HG03095 (cell line): ENCODE measurements at regions not wholly inside any gene's neighbourhood (a gene's known extent, or its start where the extent isn't known, plus 50 kb on each side); places are given as distances from the start of the nearest gene placed in this dataset.
"Not testable (repeated sequence)": the region's sequence is repeated elsewhere in the genome, so short reads cannot be mapped to it uniquely, and the experiment has no call there.

Experiments
- ATAC-seq: cut with Tn5 transposase; IDR thresholded peaks from one replicate; pipeline ENCODE4 v1.9.1; 2021; ENCODE audit warnings: moderate library complexity; ENCODE audit not compliant: unreplicated experiment

DNA sequence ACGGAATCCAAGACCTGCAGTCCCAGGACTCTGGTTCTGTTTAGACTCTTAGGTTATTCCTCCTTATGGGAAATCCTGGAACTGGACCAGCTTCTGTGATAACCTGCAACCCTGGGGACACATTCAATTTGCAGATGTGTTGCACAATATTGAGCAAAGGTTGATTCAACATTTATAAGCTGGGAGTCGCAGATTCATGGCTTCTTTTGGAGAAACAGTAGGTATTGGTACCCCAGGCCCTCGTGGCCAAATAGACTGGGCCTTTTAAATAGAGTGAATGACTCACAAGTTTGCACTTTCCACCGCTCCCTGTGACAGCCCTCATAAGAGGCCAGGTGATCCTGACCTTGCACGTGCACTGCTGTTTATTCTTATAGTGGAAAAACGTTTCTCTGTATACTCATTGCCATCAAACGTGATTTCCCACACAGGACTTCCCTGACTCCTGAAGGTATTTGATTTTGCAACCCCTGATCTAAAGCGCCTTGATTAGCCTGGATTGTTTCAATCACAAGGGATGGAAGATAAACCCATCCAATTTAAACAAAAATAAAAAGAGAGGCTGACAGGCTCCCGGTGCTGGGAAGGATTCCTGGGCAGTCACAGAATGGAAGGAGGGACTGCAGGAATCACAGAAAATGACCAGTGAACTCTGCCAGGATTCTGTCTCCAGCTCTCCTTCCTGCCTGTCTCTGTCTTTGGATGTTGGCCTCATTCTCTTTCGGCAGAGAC lies 98.0 kb downstream of the VCPKMT start:
- no peak for ATAC-seq

DNA sequence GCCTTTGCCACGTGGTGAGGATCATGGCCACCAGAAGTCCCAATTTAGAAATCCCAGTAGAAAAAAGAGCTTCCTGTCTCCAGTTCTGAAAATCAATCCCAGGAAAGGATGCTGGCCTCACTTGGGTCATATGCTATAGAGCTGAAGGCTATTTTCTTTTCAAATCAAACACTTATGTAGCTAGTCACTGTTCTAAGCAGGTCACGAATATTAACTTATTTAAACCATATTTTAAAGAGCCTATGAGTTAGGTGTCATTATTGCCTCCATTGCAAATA lies 97.5 kb downstream of the VCPKMT start:
- no peak for ATAC-seq

DNA sequence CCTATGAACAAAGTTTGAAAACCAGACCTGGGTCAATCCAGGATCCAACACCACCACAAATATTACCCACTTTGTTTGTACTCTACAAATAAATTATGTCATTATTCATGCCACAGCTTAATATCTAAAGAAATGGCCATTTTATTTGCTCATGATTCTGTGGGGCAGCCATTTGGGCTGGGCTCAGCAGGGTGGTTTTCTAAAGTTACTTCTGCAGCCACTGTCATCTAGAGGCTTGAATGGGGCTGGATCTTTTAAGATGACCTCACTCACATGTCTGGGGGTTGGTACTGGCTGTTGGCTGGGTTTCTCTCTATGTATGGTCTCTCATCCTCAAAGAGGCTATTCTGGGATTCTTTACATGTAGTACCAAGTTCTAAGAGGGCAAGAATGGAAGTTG lies 96.2 kb downstream of the VCPKMT start:
- ATAC-seq: no peak

DNA sequence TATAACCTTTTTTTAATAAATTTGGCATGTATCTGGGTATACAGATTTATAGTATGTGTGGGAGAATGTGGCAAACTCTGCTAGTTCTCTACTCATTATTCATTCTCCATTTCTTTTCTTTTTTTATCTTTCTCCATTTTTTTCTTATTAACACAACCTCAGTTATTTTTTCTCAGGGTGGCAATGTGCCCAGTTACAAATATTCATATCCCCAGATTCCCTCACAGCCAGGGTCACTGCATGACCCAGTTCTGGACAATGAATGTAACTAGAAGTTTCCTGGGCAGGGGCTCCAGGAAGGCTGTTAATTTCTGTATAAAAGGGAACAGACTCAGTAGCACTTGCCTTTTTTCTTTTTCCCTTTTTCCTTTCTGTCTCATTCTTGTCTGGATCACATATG lies 95.6 kb downstream of the VCPKMT start:
- no peak for ATAC-seq

DNA sequence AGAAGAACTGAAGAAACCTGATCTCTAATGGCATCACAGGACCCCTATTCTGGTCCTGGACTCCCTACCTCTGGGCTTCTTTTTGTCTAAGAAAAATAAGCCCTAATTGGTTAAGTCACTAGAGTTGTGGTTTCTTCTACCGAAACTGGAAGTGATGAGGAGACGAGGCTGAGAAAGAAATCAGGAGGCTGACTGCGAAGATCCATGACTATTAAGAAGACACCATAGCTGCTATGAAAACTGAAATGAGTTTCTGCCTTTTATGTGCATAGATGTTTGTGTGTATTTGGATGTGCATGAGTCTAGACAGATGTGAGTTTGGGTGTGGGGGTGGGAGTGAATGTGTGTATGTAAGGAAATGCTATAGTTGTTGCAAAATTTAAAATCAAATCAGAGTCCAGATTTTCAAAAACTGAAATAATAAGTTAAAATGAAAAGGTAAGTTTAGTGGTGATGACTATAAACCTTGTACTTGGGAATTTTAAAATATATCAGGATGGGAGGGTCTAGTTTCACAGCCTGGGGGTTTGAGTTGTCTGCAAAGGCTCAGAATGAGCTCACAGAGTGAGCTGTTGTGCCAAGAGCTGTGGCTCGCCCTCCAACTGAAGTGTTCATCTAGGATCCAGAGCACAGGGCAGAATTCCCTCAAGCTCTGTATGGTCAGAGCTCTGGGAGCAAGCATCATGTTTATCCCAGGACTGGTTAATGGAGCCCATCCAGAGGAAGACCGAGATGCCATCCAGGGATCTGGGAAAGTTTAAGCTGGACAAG lies 94.9 kb downstream of the VCPKMT start:
- no peak for ATAC-seq

DNA sequence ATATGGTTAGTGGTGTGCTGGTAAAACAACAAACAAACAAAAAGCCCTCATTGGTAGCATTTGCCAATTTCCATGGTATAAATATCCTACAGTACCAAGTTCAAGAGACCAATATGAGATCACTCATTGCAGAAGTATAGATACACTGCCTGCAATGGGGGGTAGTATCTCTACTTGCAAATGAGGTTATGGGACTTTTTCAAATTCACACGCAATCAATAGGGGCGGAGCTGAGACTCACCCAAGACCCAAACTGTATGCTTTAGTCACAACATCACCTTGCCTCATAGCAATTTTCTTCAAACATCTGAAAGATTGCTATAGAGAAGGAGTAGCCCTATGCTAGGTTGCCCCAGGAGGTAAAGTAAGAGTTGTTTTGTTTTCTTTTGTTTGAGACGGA lies 93.7 kb downstream of the VCPKMT start:
- no peak for ATAC-seq

DNA sequence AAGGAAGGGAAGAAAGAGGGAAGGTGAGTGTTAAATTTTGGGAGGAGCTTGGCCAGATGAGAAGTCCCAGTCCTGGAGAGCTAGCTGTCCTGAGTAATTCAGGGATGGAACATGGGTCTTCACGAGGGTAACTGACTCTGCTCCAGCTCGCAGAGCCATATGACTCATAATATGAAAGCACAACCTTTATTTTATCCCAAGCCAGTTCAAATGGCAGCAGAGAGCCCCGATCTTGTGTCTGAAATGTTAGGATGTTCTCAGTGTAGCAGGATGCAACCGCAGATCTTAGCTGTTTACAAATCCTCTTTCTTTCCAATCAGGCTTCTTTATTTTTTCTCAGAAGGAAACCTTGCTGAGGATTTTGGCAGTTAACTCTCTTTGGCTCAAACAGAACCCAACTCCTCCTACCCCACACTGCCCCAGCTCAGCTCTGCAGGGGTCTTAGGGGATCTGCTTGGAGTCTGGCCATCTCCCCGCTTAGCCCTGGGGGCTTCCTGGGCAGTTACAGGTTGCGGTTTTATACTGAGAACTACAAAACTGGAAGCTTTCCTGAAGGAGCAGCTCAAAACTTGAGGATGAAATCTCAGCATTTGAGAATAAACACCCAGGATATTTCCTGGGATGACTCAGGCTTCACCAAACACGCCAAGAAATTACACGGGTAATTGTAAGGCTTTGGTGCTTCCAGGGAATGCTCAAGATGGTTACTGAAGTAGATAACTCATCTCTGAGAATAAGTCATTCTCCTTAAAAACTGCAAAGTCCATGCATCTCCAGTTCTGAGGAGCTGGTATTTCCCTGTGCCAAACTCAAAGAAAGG lies 92.5 kb downstream of the VCPKMT start:
- no peak for ATAC-seq

DNA sequence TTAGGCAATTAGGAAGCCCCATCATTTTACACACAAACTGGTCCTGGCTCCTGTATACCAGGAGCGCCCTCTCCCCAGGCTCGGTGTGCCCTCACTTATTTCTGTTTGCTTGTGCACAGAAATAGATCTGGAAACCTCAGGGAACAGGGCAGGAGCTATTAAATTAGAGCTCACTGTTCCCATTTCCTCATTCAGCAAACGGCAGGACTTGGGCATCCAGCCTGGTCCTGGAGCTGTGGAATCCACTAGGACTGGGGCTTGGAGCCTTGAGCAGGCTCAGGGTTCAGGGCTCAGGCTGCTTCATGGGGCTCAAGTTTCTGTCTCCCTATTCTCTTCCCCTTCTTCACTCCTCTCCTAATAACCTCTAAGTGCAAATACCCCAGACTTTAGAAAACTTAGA lies 91.3 kb downstream of the VCPKMT start:
- no peak for ATAC-seq

DNA sequence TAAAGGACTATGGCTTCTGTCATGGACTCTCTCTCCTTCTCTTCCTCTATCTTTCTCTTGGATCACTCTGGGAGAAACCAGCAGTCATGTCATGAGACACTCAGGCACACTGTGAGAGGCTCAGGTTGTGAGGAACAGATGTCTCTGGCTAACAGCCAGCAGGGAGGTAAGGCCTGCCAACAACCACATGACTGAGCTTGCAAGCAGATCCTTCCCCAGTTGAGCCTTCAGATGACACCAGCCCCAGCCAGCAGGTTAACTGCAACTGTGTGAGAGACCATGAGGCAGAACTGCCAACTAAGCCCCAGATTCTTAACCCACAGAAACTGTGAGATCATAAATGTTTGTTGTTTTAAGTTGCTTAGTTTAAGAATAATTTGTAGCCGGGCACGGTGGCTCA lies 90.6 kb downstream of the VCPKMT start:
- ATAC-seq: no peak

DNA sequence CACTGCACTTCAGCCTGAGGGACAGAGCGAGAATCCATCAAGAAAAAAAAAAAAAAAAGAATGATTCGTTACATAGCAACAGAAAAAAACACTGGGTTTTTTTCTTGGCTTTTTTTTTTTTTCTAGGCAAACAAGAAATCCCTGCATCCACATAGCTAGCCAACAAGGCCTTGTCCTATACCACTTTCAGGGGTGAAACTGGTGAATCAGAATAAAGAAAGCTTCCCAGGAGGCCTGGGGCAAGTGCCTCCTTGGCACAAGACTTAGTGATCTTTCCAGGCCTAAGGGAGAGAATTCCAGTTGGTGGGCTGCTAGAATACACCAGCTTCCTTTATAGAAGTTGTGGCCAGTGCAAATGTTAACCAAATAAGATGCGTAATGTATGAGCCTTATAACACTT lies 90.0 kb downstream of the VCPKMT start:
- ATAC-seq: no peak

DNA sequence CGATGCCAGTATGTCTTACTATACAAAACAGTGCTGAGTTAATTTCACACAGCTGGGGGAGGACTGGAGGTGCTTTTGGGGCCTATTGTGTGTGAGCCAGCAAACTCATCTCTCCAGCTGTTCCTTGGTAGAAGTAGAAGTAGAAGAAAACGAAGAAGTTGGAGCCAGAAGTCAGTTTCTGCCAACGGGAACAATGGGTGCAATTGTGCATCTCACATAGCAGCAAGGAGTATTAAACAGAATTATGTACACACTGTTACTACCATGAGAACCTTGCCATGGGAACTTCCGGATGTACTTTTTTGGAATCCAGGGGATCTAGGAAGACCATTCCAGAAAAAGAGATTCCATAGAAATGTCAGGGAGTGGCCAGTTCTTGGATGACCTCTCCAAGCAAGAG lies 88.6 kb downstream of the VCPKMT start:
- no peak for ATAC-seq

DNA sequence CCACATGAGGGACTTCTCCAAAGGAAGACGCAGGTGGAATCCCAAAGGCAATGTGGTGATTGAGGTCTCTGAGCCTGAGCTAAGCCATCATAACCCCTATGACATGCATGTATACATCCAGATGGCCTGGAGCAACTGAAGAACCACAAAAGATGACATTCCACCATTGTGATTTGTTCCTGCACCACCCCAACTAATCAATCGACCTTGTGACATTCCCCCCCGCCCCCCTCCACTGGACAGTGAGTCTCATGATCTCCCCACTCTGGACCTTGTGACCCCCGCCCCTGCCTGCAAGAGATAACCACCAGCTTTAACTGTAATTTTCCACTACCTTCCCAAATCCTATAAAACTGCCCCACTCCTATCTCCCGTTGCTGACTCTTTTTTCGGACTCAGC lies 87.9 kb downstream of the VCPKMT start:
- no peak for ATAC-seq

DNA sequence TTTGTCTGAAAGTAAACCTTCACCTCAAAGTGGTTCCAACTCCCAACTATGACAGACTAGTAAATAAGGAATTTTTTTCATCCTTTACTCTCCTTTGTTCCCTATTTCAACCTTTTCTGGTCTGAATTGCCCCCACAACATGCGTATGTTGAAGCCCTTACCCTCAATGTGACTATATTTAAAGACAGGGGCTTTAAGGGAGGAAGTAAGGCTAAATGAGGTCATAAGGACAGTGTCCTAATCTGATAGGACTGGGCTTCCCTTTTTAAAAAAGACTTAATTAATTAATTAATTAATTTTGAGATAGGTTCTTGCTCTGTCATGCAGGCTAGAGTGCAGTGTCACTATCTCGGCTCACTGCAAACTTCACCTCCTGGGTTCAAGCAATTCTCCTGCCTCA lies 86.3 kb downstream of the VCPKMT start:
- ATAC-seq: no peak

DNA sequence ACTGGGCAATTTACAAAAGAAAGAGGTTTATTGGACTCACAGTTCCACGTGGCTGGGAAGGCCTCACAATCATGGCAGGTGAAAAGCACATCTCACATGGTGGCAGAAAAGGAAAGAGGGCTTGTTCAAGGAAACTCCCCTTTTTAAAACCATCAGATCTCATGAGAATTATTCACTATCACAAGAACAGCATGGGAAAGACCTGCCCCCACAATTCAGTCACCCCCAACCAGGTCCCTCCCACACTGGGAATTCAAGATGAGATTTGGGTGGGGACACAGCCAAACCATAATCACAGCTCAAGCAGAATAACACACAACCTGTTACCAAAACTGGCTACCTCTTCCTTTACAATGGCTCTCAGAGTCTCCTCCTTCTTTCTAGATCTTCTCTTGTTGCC lies 85.5 kb downstream of the VCPKMT start:
- ATAC-seq: not testable (repeated sequence)

DNA sequence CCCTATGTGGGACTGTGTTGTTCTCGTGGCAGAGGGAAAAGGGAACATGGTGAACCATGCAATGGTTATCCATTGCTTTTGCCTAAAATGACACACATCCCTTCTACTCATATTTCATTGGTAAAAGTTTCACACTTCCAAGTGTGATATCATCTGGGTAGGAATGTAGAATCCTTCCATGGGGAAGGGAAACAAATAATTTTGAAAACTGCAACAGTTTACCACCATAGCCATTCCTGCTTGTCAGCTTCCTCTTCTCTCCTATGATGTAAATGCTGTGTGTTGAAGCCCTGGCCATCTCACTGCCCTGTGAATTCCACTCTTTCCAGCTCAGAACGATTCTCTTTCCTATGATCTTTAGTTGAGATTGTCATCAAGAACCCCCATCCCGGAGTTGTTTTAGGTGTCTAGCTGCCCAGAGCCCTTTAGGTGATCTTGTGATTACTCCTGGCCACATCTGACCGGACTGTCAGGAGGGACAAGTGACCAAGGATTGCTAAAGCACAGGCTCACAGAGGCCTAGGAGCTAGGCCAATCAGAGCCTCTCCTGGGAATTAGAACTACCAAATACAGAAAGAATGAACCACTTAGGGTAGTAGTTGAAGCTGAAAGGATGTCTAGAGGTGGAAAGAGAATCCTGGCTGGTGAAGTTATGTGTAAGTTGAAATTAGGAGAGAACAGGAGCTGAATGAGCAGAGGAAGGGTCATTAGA lies 84.6 kb downstream of the VCPKMT start:
- no peak for ATAC-seq

DNA sequence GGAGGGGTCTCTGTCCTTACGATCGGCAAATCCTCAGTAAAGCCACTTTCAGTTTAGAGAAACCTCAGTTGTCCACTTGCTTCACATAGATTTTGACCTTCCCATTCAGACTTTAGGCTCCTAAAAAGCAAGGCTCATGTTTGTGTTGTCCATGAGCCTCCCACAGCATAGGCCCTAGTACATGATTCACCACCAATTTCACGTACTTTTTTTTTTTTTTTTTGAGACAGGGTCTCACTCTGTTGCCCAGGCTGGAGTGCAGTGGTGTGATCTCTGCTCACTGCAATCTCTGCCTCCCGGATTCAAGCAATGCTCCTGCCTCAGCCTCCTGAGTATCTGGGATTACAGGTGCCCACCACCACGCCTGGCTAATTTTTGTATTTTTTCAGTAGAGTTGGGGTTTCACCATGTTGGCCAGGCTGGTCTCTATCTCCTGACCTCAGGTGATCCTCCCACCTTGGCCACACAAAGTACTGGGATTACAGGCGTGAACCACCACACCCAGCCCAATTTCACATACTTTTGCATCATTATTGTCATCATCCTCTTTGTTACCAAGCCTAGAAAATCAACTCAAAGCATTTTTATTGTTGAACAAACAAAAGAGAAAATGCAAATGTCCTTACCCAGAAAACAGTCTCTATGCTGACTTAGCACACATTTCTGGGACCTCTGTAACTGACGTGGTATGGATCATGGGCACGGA lies 83.8 kb downstream of the VCPKMT start:
- ATAC-seq: not testable (repeated sequence)

DNA sequence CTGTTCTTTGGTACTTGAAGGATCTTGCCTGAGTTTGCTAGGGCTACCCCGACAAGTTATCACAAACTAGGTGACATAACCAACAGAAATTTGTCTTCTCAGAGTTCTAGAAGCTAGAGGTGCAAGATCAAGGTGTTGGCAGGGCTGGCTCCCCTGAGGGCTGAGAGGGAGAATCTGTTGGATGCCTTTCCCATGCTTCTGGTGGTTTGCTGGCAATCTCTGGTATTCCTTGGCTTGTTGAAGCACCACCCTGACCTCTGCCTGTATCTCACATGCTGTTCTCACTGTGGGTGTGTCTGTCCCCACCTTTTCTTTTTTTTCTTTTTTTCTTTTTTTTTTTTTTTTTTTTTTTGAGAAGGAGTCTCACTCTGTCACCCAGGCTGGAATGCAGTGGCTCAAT lies 81.2 kb downstream of the VCPKMT start:
- ATAC-seq: no peak

DNA sequence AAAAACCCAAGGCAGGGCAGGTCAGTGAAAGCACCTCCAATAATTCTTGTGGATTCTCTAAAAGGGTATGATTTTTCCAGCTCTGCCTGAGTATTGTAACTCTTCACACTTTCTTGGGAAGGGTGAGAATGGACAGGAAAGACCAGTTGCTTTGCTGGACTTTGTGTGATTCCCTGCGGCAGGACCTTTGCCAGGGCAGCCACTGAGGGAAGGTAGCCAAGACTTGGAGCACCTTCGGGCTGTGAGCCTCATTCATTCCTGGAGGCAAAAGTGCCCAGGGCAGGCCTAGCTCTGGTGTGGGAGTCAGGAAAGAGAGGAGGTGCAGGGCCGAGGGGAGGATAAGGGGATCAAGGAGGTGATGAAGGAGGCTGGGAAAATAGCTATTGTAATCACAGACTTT lies 80.2 kb downstream of the VCPKMT start:
- no peak for ATAC-seq

DNA sequence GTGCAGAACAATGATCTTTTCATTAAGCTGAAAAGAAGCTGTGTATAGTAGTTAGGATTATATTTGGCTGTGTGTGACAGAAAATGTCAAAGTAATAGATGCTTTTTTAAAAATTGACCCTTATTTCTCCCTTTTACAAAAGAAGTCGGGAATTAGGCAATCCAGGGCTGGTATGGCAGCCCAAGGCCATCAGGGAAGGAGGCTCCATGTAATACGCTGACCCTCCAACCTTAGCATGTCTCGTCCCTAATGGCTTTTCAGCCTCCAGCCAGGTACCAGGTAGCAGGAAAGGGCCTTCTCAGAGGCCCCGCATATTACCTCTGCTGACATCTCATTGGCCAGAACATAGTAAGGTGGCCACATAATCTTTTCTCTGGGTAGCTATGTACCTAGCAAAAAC lies 79.7 kb downstream of the VCPKMT start:
- ATAC-seq: no peak

DNA sequence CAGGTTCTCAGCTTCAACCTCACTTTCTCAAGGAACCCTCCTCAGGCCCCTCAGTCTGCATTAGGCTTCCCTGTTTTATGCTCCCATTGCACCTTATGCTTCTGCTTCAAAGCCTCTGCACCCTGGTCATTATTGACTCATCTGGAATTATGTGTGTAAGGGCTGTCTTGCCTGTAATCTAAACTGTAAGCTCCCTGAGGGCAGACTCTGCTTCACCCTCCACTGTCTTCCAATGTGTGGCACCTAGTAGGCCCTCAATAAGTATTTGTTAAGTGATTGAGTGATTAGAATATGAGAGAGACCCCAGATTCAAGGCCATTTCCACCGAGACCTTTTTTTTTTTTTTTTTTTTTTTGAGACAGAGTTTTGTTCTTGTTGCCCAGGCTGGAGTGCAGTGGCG lies 79.1 kb downstream of the VCPKMT start:
- no peak for ATAC-seq

DNA sequence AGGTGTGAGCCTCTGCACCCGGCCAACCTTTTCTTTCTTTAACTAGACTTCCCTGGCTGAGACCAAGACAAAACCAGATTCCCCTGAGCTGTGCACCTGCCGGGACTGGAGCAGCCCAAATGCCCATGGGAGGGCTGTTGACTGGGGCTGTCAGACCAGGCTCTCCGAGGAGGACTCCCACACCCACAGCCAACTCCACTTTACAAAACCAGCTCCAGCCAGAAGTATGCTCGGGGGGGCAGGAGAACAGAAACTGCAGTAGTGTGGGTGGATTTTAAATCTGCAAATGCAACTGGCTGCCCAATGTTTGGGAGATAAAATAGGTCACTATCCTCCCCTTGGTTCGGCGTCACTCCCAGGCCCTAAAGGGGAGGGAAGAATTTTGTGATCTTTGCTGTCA lies 78.5 kb downstream of the VCPKMT start:
- ATAC-seq: no peak
